AG09319 (cell line): ENCODE measurements at regions not wholly inside any gene's neighbourhood (a gene's known extent, or its start where the extent isn't known, plus 50 kb on each side); places are given as distances from the start of the nearest gene placed in this dataset.
A peak's percentile ranks its signal among the peaks of the same experiment; 100 is the strongest.
"Not testable (repeated sequence)": the region's sequence is repeated elsewhere in the genome, so short reads cannot be mapped to it uniquely, and the experiment has no call there.

Source experiments
- DNase-seq: peaks from one replicate; pipeline ENCODE4 v3.0.0-alpha.2; 2010; ENCODE audit warnings: low read depth; ENCODE audit errors: extremely low read depth
- CTCF ChIP-seq: IDR thresholded peaks from 2 replicates; pipeline ENCODE4 v1.5.1; 2011; ENCODE audit warnings: low read depth, mild to moderate bottlenecking, inconsistent platforms, low read length, moderate library complexity

GRCh38 chr15:69570997-69571396, 118.4 kb downstream of the RPLP1 start:
- no peak for DNase-seq
- TF ChIP-seq CTCF: no peak

GRCh38 chr15:69573278-69573677, 120.7 kb downstream of the RPLP1 start:
- DNase-seq: not testable (repeated sequence)

GRCh38 chr15:69573815-69574475, 121.3 kb downstream of the RPLP1 start:
- no peak for TF ChIP-seq CTCF

GRCh38 chr15:69574506-69574905, 121.9 kb downstream of the RPLP1 start:
- no peak for TF ChIP-seq CTCF
- no peak for DNase-seq

More at GRCh38 chr15:69573815-69574475, 121.3 kb downstream of the RPLP1 start:
- DNase-seq: no peak

- TF ChIP-seq CTCF: no peak
- no peak for DNase-seq
Measured at GRCh38 chr15:69575387-69575786, 122.8 kb downstream of the RPLP1 start.

- peak; percentile 62 for TF ChIP-seq CTCF
- no peak for DNase-seq
Measured at GRCh38 chr15:69576035-69576526, 123.5 kb downstream of the RPLP1 start.

GRCh38 chr15:69576948-69577351, 124.3 kb downstream of the RPLP1 start:
- no peak for TF ChIP-seq CTCF
- no peak for DNase-seq

GRCh38 chr15:69577397-69577796, 124.8 kb downstream of the RPLP1 start:
- DNase-seq: no peak
- TF ChIP-seq CTCF: no peak
